ENCODE measurements at regions not wholly inside any gene's neighbourhood (a gene's known extent, or its start where the extent isn't known, plus 50 kb on each side); places are given as distances from the start of the nearest gene placed in this dataset.

DNA sequence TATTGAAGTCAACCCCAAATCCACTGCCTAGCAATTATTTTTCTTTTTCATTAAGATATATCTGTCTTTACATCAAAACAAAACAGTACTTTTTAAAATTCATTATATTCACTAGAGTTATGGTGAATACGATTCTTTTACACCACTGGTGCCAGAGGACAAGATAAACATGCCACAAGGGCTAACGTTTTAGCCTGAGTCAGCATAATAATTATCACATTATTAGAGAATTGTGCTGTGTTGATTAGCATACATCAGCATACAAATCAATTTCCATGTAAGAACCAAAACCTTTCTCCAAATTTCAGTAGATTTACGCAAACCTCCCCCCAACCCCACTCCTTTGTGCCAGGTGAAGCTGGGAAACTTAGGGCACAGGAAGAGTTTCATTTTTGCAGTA lies 131.1 kb upstream of the TMEM106B start:
- no peak overlapping the region for H3K4me3 ChIP-seq (ENCODE audit: low read depth, low read length)
- no peak for DNase-seq (ENCODE audit: low read depth, low spot score)
- ChIA-PET CTCF (no interaction called here), POLR2A (no interaction called here)
- TF ChIP-seq, protein P1, sequence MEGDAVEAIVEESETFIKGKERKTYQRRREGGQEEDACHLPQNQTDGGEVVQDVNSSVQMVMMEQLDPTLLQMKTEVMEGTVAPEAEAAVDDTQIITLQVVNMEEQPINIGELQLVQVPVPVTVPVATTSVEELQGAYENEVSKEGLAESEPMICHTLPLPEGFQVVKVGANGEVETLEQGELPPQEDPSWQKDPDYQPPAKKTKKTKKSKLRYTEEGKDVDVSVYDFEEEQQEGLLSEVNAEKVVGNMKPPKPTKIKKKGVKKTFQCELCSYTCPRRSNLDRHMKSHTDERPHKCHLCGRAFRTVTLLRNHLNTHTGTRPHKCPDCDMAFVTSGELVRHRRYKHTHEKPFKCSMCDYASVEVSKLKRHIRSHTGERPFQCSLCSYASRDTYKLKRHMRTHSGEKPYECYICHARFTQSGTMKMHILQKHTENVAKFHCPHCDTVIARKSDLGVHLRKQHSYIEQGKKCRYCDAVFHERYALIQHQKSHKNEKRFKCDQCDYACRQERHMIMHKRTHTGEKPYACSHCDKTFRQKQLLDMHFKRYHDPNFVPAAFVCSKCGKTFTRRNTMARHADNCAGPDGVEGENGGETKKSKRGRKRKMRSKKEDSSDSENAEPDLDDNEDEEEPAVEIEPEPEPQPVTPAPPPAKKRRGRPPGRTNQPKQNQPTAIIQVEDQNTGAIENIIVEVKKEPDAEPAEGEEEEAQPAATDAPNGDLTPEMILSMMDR (IDR thresholded peaks at IDR 0.05; ENCODE audit: insufficient read depth, low read length, missing control alignments): no peak

- ChIA-PET POLR2A (no interaction called here), CTCF (no interaction called here)
- DNase-seq (ENCODE audit: low read depth, low spot score): no peak
- no peak overlapping the region for H3K4me3 ChIP-seq (ENCODE audit: low read depth, low read length)
- TF ChIP-seq, protein P1 (IDR thresholded peaks at IDR 0.05; ENCODE audit: insufficient read depth, low read length, missing control alignments): no peak
These were observed 125.6 kb upstream of the TMEM106B start for GRCh38 chr7:12085516-12085915.

DNA sequence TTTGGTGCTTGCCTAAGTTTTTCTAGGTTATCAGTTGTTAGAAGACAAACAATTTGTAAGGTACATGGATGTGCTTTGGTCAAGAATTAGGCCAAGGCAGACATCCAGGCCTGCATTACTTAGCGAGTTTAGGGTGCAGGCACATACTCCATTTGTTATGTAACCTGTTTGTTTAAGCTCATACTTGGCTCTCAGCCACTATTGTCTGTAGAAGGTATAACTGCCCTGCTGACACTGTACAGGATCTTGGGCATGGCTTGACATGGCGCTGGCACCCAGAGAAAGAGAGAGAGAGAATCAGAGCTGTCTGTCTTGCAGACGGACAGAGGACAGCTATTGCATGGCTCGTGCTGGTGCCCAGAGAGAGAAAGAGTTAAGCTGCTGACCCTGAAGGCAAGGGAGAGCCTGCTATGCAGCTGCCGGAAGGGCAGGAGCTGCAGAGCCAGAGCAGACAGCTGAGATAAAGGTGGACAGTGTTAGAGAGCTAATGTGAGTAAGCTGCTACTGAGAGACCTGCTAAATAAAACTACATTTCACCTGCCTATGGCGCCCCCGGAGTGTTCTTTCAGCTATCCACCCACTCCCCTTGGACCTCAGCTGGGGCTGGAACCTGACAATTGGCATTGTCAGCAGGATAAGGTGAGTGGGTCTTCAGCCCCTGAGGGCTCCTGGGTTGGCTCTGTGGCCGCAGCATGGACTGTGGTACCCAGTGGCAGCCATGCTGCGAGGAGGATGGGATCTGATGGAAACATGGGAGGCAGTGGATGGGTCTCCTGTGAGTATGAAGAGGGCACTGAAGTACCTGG lies 120.9 kb upstream of the TMEM106B start:
- CTCF ChIA-PET: no interaction called here
- DNase-seq (ENCODE audit: low read depth, low spot score): no peak
- no peak overlapping the region for H3K4me3 ChIP-seq (ENCODE audit: low read depth, low read length)
- TF ChIP-seq, protein P1 (IDR thresholded peaks at IDR 0.05; ENCODE audit: insufficient read depth, low read length, missing control alignments): no peak
- POLR2A ChIA-PET: no interaction called here

DNA sequence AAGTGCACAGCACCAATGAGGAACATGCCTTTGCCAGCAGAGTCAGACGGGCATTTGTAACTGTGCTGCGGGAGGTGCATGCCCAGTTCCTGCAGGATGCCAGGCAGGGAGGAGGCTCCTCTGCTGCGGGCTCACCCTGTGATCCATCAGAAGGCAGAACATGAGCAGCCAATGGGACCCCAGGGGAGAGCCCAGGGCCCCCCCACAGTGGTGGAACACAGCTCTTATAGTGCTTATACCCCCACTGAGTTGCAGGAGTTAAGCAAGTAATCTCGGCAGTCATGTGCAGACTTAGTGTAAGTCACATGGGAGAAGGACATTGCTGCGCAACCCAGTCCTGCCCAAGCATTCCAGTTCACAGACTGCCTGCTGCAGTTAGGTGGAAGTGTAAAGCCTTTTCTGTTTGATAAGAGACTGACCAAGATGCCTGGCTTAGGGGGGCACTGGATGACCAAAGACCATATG lies 120.3 kb upstream of the TMEM106B start:
- no peak overlapping the region for H3K4me3 ChIP-seq (ENCODE audit: low read depth, low read length)
- no peak for DNase-seq (ENCODE audit: low read depth, low spot score)
- ChIA-PET CTCF (no interaction called here), POLR2A (no interaction called here)
- TF ChIP-seq, protein P1 (IDR thresholded peaks at IDR 0.05; ENCODE audit: insufficient read depth, low read length, missing control alignments): no peak

GRCh38 chr7:12091231-12091630 lies 119.9 kb upstream of the TMEM106B start:
- no peak for DNase-seq (ENCODE audit: low read depth, low spot score)
- H3K4me3 ChIP-seq (ENCODE audit: low read depth, low read length): no peak overlapping the region
- POLR2A ChIA-PET: no interaction called here
- CTCF ChIA-PET: no interaction called here
- TF ChIP-seq, protein P1 (IDR thresholded peaks at IDR 0.05; ENCODE audit: insufficient read depth, low read length, missing control alignments): no peak

DNA sequence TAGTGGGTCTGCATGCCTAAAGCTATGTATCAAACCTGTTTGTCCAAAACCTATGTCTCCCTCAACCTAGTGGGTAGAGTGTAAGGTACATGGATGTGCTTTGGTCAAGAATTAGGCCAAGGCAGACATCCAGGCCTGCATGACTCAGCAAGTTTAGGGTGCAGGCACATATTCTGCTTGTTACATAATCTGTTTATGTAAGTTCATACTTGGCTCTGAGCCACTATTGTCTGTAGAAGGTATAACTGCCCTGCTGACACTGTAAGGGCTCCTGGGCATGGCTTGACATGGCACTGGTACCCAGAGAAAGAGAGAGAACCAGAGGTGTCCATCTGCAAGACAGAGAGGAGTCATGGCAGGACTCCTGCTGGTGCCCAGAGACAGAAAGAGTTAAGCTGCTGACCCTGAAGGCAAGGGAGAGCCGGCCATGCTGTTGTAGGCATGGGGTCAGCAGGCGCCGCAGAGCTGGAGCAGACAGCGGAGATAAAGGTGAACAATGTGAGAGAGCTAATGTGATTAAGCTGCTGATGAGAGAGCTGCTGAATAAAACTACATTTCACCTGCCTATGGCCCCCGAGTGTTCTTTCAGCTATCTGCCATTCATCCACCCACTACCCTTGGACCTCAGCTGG lies 118.5 kb upstream of the TMEM106B start:
- TF ChIP-seq, protein P1 (IDR thresholded peaks at IDR 0.05; ENCODE audit: insufficient read depth, low read length, missing control alignments): no peak
- CTCF ChIA-PET: no interaction called here
- H3K4me3 ChIP-seq (ENCODE audit: low read depth, low read length): no peak overlapping the region
- no peak for DNase-seq (ENCODE audit: low read depth, low spot score)
- POLR2A ChIA-PET: no interaction called here

Data from AG04449 (cell line).